DND-41 (cell line): ENCODE measurements at regions not wholly inside any gene's neighbourhood (a gene's known extent, or its start where the extent isn't known, plus 50 kb on each side); places are given as distances from the start of the nearest gene placed in this dataset.

Source experiments
- ATAC-seq: fragments of 200-7000 bp; cut with Tn5 transposase; 3 replicates; pipeline ENCODE4 v1.9.1; 2021; ENCODE audit warnings: low read depth; ENCODE audit not compliant: insufficient read depth
- DNase-seq: peaks from one replicate; pipeline ENCODE4 v3.0.0-alpha.2; 2020
- H2AFZ ChIP-seq: 2 replicates; pipeline ENCODE4 v1.6.0; 2012; ENCODE audit warnings: low read depth, low read length
- H3K27ac ChIP-seq: 2 replicates; pipeline ENCODE4 v1.5.1; 2012; ENCODE audit warnings: low read length, inconsistent platforms
- H3K27me3 ChIP-seq: fragments of 200-600 bp; sonication (generic); 2 replicates; pipeline ENCODE4 v1.6.0; 2012; ENCODE audit warnings: low read length, mild to moderate bottlenecking, inconsistent platforms; ENCODE audit not compliant: insufficient read depth, poor library complexity
- H3K36me3 ChIP-seq: 2 replicates; pipeline ENCODE4 v1.5.1; 2012; ENCODE audit warnings: low read length, inconsistent platforms; ENCODE audit not compliant: insufficient read depth
- H3K4me1 ChIP-seq: 2 replicates; pipeline ENCODE4 v1.5.1; 2012; ENCODE audit warnings: mild to moderate bottlenecking, low read length; ENCODE audit not compliant: insufficient read depth
- H3K4me2 ChIP-seq: 2 replicates; pipeline ENCODE4 v1.6.0; 2012; ENCODE audit warnings: mild to moderate bottlenecking, moderate library complexity, low read length, inconsistent platforms; ENCODE audit not compliant: insufficient read depth
- H3K4me3 ChIP-seq, 2 experiments: fragments of 200-600 bp in 1 of 2; shearing (Covaris generic) in 1 of 2; 2 replicates each; pipeline ENCODE4 v1.5.1; 2012 to 2016; ENCODE audit warnings: inconsistent platforms in 2 of 2, low read length in 2 of 2, mild to moderate bottlenecking in 2 of 2, low read depth in 1 of 2, moderate library complexity in 1 of 2
- H3K79me2 ChIP-seq: 2 replicates; pipeline ENCODE4 v1.6.0; 2012; ENCODE audit warnings: low read length, inconsistent platforms; ENCODE audit not compliant: insufficient read depth
- H3K9ac ChIP-seq: 2 replicates; pipeline ENCODE4 v1.6.0; 2012; ENCODE audit warnings: low read depth, mild to moderate bottlenecking, inconsistent platforms, low read length, moderate library complexity
- H3K9me3 ChIP-seq: 2 replicates; pipeline ENCODE4 v1.5.1; 2012; ENCODE audit warnings: low read length, moderate library complexity, mild to moderate bottlenecking, inconsistent platforms; ENCODE audit not compliant: insufficient read depth, severe bottlenecking
- H4K20me1 ChIP-seq: 2 replicates; pipeline ENCODE4 v1.6.0; 2012; ENCODE audit warnings: low read length; ENCODE audit not compliant: insufficient read depth
- CTCF ChIP-seq: IDR thresholded peaks from 2 replicates; pipeline ENCODE4 v1.5.1; 2012; ENCODE audit warnings: borderline replicate concordance, low read length, moderate library complexity, mild to moderate bottlenecking; ENCODE audit not compliant: poor library complexity, severe bottlenecking; ENCODE audit errors: extremely low read depth
- EZH2 ChIP-seq: IDR thresholded peaks from 3 replicates; pipeline ENCODE4 v1.6.1; 2012; ENCODE audit warnings: borderline replicate concordance, low read depth, mild to moderate bottlenecking, moderate library complexity, low read length, inconsistent platforms; ENCODE audit not compliant: severe bottlenecking

GRCh38 chr3:72340056-72340455 lies 508.2 kb downstream of the SHQ1 start:
- Histone ChIP-seq H3K27me3 (no peaks in the 10 kb centered on the region), H2AFZ (no peak overlapping the region), H3K9ac (no peak overlapping the region), H4K20me1 (peaks cover 3% of the 10 kb centered on the region; the same call in 1 of the 2 replicates), H3K36me3 (no peaks in the 10 kb centered on the region), H3K79me2 (no peaks in the 10 kb centered on the region), H3K4me3 (no peak overlapping the region), H3K9me3 (no peaks in the 10 kb centered on the region), H3K4me2 (no peak overlapping the region), H3K4me1 (no peaks in the 10 kb centered on the region), H3K27ac (no peak overlapping the region)
- TF ChIP-seq EZH2 (no peak), CTCF (no peak)
- ATAC-seq, result no peak
- DNase-seq, result no peak

- Histone ChIP-seq H3K27me3 (no peaks in the 10 kb centered on the region), H3K79me2 (no peaks in the 10 kb centered on the region), H4K20me1 (peaks cover 3% of the 10 kb centered on the region; the same call in 1 of the 2 replicates), H3K27ac (no peak overlapping the region), H3K4me1 (no peaks in the 10 kb centered on the region), H3K9ac (no peak overlapping the region), H3K4me3 (no peak overlapping the region), H2AFZ (no peak overlapping the region), H3K4me2 (no peak overlapping the region), H3K9me3 (no peaks in the 10 kb centered on the region), H3K36me3 (no peaks in the 10 kb centered on the region)
- no peak for DNase-seq
- TF ChIP-seq EZH2 (no peak), CTCF (no peak)
- ATAC-seq, result no peak
Observed at GRCh38 chr3:72339670-72340030, 508.6 kb downstream of the SHQ1 start.

GRCh38 chr3:72338942-72339669 lies 509.1 kb downstream of the SHQ1 start:
- DNase-seq, result no peak
- Histone ChIP-seq H3K4me3 (no peak overlapping the region), H3K9me3 (no peaks in the 10 kb centered on the region), H3K79me2 (no peaks in the 10 kb centered on the region), H3K27me3 (no peaks in the 10 kb centered on the region), H2AFZ (no peak overlapping the region), H3K4me1 (no peaks in the 10 kb centered on the region), H3K4me2 (no peak overlapping the region), H3K27ac (no peak overlapping the region), H3K36me3 (no peaks in the 10 kb centered on the region), H3K9ac (no peak overlapping the region), H4K20me1 (peaks cover 3% of the 10 kb centered on the region; the same call in 1 of the 2 replicates)
- TF ChIP-seq EZH2 (no peak), CTCF (no peak)
- ATAC-seq, result peak; percentile 48; the same call in 2 of the 3 replicates
